Mucosa of gallbladder (tissue), 1 donor: ENCODE measurements at regions not wholly inside any gene's neighbourhood (a gene's known extent, or its start where the extent isn't known, plus 50 kb on each side); places are given as distances from the start of the nearest gene placed in this dataset.
"Not testable (repeated sequence)": the region's sequence is repeated elsewhere in the genome, so short reads cannot be mapped to it uniquely, and the experiment has no call there.

Experiments
- DNase-seq: peaks from one replicate; pipeline ENCODE4 v3.0.0-alpha.2; 2020; ENCODE audit warnings: low spot score
- donor health status: DM: no; HTN: no; CAD: no.

DNA sequence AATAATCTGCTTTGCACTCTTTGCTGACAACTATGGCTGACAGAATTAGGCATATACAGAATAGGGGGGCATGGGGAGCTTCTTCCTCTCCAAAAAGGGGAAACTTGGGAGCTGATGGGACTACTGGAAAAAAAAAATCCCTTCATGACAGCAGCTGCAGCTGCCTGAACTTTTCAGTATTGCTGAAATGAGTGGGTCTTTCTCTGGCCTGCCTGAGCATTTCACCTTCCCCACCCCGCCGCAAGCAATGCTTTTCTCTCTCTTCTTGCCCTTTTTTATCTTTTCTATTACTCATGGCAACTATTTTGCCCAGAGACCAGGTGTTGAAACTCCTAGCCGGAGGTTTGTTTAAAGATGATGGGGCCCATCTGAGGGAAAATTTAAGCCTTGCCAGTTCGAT lies 244.9 kb downstream of the SEMA3D start:
- DNase-seq = no peak

DNA sequence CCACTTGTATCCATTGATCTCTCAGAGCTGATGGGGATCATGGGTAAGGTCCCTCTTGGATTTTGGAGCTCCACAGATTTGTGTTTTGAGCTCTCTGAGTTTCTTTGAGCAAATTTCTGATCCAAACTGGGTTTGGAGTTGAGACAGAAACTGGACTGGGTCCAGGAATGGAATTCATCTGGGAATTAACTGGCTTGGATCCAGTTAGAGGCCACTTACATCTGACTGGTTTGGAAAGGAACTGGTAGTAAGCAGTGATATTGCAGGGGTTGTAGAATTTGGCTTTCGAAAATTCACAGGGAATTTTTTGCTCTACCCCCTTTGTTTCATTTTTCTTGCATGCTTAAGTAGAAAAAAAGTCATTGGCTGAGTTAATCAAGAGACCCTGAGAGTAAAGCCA lies 245.6 kb downstream of the SEMA3D start:
- no peak for DNase-seq

DNA sequence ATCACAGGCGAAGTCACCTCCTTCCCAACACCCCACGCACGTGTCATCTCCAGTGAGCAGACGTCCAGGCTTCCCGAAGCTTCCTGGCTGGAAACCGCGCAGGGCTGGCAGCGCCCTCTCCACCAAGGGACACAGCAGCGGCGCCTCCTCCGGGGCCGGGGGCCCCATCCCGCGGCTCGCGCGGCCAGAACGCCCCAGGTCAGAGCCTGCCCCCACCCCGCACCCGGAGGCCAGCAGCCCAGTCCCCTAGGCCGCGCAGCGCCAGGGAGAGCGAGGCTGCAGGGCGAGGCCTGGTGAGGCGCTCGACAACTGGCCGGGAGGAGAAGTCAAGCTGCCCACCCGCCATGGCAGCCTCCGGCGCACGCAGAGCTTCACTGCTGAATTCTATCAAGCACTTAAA lies 247.0 kb downstream of the SEMA3D start:
- DNase-seq = no peak

DNA sequence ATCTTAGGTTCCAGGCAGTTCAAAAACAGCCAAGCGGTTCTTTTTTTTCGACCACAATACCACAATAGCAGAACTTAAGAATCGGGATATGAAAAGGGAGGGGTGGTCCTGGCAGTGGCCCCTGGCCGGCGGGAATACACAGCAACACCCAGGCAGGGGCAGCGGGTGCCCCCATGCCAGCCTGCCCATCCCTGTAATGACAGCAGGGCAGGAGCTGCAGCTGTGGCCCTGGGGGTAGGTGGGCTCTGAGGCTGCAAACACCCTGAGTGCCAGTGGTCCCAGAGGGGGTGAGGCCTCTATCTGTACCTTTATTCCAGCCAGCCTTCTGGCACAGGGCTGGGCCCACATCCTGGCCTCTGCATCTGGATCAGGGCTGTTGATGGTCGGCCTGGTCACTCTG lies 247.4 kb downstream of the SEMA3D start:
- DNase-seq = no peak

DNA sequence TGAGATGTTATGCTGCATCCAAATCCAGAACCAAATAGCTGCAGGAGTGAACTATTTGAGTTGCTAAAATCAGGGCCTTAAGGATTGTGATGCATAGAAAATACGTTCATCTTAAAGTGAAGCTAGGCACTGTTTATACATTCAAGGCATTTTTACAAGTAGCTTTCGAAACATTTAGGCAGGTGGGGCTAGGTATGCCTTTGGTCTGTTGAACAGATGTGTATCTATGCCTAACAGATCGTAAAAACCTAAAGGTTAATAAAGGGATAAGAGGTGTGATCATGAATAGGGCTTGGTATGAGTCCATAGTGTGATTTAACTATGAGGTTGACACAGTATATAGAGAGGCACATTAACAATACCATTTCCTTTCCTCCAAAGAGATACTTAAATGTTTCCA lies 262.5 kb downstream of the SEMA3D start:
- no peak for DNase-seq

DNA sequence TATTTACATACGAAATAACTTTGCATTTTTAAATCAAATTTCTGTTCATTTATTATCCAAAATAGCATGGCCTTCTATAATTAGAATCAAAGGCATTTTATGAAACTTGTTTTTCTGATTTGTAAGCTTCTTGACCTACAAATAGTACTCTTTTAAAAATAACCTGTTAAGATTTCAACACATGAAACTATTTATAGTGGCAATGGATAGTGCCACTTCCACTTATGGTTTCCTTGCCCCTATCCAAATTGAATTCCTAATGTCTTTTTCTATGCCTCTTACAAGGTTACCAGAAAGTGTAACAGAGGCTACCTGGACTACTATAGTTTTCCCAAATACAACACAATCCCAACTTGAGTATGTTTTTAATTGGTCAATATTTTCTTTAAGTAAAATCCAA lies 263.5 kb downstream of the SEMA3D start:
- DNase-seq = no peak

DNA sequence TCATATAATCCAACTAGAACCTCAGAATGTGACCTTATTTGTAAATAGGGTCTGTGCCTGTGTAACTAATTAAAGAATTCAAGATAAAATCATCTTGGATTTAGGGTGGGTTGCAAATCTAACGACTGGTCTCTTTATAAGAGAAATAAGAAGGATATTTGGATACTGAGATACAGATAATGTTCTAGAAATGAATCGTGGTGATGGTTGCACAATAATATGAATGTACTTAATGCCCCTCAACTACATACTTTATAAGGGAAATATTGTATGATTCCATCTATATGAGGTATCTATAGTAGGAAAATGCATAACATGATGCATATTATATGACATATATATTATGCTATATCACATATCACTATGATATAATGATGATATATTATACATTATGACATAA lies 265.7 kb downstream of the SEMA3D start:
- DNase-seq = no peak

DNA sequence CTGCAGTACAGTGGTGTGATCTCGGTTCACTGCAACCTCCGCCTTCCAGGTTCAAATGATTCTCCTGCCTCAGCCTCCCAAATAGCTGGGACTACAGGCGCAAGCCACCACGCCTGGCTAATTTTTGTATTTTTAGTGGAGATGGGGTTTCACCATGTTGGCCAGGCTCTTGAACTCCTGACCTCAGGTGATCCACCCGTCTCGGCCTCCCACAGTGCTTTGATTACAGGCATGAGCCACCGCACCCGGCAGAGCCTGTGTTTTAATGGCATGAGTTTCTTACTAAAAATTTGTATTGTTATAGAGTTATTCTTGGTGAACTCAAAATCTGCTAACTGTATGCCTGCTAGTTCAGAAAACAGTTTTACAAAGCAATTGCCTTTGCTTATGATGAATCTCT lies 269.9 kb downstream of the SEMA3D start:
- DNase-seq = not testable (repeated sequence)

DNA sequence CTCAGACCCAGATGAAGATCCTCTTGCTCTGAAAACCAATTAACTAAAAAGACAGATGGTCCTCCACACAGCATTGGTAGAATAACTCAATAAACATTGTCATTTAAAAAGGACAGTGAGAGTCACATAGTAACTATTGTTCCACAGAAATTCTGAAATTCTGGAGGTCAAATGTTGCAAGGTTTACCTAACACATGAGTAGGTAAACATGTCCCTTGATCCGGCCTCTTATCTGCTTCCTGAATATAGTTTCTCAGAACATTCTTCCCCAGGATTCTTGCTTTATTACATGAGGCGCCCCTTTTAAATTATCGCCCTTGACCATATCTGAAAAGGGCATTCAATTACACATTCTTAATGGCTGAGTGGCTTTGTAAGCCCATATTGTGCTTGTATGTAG lies 270.7 kb downstream of the SEMA3D start:
- no peak for DNase-seq

DNA sequence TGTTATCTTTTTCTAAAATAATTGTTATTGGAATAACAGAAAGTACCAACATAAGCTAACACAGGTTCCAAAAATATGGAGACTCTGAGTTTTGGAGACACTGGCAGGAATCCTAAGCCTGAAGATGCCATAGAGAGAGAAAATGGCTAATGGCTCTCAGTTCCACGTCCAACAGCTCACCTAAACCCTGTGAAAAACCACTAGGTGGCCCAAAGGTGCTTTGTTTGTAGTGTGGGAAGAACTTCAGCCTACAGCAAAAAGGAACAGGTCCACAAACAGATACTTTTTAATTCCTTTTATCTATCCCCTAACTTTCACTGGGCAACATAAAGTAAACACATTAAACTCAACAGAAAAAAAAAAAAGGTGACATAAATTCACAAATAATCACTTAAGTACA lies 272.3 kb downstream of the SEMA3D start:
- no peak for DNase-seq

DNA sequence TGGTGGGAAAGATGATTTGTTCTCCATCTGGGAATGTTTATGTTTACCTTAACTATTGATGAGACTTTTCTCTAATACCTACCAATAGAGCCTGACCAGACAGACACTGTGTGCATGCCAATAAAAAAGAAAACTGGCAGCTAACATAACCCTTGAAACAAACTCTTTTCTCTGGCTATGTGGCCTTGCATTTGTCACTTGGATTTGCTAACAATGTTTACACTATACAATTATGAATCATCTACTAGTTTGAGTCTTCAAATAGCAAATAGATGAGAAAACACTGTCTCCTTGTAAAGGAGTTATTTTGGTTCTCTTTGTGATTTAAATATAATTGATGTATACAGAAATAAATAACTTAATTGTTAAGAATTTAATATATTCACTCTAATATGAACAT lies 273.1 kb downstream of the SEMA3D start:
- DNase-seq = no peak

DNA sequence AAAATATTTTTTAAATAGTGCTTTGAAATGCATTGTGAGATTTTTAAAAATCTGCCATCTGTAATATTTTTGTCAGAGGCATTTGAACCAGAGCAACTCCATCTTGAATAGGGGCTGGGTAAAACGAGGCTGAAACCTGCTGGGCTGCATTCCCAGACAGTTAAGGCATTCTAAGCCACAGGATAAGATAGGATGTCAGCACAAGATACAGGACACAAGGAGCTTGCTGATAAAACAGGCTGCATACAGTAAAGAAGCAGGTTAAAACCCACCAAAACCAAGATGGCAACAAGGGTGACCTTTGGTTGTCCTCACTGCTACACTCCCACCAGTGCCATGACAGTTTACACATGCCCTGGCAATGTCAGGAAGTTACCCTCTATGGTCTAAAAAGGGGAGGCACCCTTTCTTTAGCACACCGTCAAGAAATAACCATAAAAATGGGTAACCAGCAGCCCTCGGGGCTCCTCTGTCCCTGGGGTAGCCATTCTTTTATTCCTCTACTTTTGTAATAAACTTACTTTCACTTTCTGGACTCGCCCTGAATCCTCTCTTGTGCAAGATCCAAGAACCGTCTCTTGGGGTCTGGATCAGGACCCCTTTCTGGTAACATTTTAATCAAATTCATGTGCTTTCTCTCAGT lies 273.7 kb downstream of the SEMA3D start:
- DNase-seq = no peak

DNA sequence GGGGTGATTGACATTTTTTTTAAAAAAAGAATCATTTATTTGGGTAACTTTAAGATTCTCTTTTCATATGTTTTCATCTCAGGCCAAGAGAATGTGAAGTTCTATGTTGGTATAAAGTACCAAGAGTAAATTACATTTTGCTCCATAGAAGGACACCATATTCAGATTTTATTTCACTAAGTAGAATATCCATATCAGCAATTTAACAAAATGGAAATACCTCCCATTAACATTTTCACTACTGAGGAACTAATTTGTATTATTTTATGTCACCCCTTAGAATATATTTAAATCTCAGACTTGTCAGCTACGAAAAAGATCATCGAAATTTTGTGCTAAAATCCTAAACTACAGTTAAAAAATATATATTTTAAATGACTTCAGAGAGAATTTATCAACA lies 274.3 kb downstream of the SEMA3D start:
- DNase-seq = no peak

DNA sequence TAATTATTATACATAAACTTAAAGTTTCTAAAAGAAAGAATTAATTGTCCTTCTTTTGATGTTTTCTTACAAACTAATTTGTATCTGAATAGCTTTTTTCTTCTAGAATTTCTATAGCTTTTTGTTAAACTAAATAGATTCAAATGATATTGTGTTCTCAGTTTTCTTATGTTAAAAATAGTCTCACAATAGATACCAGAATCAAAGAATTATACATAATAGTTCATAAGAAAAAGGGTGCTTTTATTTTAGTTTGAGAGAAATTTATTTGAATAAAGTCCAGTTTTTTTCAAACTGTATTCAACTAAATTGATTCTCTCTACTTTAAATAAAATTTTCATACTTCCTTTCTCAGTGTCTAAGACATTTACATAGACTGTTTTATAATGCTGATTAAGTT lies 274.8 kb downstream of the SEMA3D start:
- DNase-seq = no peak

DNA sequence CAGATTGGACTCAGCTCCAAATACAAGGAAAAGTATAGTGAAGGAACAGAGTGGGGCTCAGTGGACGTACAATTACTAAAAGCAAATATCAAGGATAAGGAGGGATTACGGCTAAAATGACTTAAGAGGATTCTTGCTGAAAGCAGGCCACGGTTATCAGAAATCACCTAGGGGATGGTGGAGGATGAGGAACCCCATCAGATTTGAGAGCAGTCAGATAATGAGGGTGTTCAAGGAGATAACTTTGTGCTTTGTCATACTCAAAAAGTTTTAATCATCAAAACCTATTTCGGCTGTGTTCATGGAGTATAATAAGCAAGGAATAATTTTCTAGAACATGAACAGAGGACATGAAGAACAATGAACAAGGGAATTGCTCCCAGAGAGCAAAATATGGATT lies 275.8 kb downstream of the SEMA3D start:
- DNase-seq = no peak

DNA sequence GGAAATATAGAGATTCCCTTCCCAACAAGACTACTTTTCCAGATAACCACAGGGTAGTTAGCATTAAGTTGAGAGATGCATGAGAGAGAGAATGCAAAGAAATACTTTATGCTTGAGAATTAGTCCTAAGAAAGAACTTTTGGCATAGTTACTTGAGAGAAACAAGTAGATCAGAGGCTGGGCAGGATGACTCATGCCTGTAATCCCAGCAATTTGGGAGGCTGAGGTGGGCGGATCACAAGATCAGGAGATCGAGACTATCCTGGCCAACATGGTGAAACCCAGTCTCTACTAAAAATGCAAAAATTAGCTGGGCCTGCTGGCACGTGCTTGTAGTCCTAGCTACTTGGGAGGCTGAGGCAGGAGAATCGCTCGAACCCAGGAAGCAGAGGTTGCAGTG lies 276.5 kb downstream of the SEMA3D start:
- DNase-seq = not testable (repeated sequence)

DNA sequence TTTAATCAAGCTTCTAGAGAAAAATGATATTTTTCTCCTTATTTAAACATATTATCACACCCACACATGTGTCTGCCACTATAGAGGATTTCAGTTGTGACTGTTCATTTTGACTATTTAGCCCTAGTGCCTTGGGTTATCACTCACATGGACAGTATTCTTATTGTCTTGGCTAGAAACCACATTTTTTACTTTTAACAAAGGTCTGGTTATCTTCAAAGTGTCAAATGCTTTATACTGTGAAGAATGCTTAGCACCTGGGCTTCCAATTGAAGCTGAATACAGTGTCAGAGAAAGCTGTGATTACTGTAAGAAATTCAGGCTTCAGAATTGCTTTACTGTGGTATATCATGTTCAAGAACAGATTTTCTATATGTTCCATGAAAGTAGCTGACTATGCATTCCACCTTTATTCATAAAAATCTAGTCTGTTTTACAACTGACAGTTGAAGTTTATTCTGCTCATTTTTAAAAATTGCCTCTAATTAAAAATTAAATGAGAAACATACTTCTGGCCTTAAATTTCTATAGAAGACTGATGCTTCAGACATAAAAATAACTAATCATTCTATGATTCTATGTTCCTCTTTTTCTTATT lies 278.6 kb downstream of the SEMA3D start:
- DNase-seq = no peak

DNA sequence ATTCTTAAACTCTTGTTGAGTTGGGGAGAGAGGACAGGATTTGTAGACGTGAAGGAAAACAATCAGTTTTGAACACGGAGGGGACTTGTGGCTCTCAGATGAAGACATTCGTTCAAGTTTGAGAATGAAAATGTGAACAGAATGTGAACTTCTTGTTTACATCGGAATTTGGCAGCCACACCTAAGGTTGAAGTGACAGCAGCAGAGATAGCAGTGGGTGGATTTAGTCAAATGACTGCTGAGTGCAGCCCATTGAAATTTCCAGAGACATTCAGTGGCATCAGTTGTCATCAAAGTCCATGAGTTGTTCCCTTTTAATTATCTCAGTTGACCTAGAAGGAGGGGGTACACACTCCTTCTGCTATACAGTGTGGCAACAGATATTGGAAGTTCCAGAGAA lies 280.0 kb downstream of the SEMA3D start:
- no peak for DNase-seq

DNA sequence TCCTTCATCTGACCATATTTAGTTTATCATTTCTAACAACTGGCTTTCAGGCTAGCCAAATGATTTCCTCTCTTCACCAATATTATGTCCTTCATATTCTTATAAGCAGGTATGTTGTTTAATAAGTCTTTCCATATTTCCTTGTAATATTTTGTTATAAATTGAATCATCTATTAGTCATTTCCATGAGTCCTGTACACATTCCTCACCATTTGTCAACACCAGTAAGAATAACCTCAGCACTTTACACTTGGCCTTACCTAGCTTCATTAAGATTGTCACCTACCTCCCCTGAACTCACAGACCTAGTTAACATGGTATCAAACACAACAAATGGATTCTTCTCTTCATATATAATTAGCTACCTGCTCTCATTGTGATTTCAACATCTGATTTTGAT lies 282.3 kb downstream of the SEMA3D start:
- no peak for DNase-seq

DNA sequence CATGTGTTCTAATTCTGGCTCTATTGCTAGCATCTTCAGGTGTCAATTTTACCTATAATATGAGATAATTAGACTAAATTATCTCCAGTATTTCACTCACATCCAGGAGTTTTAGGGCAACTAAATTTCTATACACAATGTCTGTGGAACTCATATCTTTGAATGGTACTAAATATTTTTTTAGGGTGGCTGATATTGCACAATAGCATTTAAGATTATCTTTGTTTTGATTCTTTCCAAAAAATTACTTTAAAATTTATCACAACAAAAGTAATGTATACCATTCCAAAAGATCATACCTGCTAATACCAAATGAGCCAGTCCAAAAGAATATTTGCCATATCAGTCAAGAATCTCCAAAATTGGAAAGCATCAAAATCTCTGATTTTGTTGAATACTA lies 285.5 kb downstream of the SEMA3D start:
- no peak for DNase-seq

DNA sequence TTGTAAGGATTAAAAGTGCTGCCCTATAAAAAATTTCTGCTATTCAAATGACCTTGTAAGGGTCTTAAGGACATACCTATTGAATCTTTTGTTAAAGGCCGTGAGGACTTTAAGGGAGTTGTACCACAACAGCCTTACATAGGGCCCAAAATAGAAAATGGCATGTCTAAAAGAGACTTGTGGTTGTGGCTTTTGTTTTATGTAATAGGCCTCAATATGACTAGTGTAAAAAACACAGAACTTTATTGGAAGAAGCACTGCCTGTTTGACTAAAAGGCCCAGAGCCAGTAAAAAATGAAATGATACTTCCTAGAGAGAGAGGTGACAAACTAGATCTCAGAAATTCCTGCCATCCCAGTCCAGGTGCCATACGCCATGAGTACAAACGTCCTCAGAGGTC lies 286.6 kb downstream of the SEMA3D start:
- DNase-seq = no peak

DNA sequence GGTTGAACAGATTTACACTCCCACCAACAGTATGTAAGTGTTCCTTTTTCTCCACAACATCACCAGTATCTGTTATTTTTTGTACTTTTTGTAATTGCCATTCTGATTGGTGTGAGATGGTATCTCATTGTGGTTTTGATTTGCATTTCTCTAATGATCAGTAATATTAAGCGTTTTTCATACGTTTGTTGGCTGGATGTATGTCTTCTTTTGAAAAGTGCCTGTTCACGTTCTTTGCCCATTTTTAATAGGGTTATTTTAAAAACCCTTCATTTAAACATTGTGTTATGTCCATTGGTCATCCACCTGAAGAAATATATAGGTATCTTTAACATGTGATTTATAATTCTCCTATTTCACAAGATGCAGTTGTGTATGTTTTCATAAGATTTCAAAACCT lies 291.3 kb downstream of the SEMA3D start:
- DNase-seq = no peak

DNA sequence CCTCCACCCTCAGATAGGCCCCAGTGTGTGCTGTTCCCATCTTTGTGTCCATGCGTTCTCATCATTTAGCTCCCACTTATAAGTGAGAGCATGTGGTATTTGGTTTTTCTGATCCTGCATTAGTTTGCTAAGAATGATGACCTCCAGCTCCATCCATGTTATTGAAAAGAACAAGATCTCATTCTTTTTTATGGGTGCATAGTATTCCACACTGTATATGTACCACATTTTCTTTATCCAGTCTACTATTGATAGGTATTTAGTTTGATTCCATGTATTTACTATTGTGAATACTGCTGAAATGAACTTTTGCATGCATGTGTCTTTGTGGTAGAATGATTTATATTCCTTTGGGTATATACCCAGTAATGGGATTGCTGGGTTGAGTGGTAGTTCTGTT lies 303.3 kb downstream of the SEMA3D start:
- DNase-seq = not testable (repeated sequence)

DNA sequence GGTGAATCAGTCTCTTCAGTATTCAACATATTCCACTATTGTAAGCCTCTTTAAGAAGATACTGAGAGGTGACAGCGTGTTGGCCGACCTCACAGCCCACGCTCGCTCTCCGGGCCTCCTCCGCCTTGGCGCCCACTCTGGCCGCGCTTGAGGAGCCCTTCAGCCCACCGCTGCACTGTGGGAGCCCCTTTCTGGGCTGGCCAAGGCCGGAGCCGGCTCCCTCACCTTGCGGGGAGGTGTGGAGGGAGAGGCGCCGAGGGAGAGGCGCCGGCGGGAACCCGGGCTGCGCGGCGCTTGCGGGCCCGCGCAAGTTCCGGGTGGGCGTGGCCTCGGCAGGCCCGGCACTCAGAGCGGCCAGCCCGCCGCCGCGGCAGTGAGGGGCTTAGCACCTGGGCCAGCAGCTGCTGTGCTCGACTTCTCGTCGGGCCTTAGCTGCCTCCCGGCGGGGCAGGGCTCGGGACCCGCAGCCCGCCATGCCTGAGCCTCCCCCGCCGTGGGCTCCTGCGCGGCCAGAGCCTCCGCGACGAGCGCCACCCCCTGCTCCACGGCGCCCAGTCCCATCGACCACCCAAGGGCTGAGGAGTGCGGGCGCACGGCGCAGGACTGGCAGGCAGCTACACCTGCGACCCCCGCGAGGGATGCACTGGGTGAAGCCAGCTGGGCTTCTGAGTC lies 306.4 kb downstream of the SEMA3D start:
- DNase-seq = not testable (repeated sequence)
